Activated naive CD8-positive, alpha-beta T cell treated with anti-CD3 and anti-CD28 coated beads, Interleukin-2, amount 50 U/mL, for 16 hours (primary cell): ENCODE measurements at regions not wholly inside any gene's neighbourhood (a gene's known extent, or its start where the extent isn't known, plus 50 kb on each side); places are given as distances from the start of the nearest gene placed in this dataset.

ENCODE experiments used
- DNase-seq: peaks from one replicate; pipeline ENCODE4 v3.0.0-alpha.2; 2020; ENCODE audit warnings: low read depth, low spot score

DNA sequence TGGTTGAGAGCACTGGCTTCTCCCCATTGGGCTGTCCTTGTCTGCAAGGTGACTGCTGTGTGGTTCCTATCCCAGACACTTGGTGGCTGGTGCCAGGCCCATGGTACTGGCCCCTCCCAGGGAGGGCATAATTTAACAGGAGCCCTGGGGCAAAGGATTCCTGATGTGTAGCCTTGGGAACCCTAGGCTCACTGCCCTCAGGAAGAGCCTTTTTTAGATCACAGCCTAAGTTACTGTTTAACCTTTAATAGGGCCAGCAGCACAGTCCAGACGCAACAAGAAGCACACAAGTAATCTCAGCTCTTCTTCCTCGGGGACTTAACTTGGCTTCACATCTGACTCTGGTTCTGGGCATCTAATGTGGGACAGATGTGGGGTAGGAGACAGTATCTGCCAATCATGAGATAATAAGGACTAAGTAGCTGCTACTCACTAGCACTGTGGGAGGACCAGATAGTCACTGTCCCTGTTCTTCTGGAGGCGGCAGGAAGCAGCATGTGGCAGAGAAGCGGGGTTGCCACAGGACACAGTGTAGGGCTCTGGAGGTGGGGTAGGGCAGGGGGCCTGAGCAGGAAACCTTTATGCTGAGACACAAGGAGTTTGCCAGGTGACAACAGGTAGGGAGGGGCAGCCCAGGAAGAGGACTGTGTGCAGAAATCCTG lies 136.3 kb downstream of the TMEM17 start:
- DNase-seq: no peak

DNA sequence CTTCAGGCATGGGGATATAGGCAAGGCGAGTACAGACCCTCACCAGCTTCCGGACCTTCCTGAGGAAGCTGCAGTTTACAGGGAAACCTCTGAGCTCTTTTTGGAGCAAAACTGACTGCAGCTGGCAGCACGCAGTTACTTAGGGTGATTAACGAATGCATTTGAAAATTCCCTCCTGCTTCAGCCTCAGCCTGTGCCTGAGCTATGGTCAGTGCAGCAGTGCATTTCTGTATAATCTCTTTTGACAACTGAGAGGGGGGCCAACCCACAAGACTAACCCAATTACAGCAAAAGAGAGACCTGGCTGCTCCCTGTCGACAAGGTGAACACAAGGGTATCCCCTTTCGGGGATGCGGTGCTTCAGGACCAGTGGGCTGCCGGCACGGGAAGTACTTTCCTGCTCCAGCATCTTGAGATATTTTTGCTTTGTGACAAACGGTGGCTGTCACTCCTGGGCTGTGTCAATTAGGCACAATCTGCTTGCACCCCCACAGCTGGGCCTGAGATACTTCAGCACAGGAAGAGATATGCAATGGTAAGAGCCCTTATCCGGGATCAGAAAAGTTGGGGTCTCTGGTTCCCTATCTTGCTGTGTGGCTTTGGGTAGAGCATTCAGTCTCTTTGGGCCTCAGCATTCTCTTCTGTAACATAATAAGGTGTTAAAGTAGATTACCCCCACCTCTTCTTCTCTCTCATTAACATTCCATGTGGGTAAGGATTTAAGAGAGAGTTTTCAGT lies 141.0 kb downstream of the TMEM17 start:
- DNase-seq: no peak

DNA sequence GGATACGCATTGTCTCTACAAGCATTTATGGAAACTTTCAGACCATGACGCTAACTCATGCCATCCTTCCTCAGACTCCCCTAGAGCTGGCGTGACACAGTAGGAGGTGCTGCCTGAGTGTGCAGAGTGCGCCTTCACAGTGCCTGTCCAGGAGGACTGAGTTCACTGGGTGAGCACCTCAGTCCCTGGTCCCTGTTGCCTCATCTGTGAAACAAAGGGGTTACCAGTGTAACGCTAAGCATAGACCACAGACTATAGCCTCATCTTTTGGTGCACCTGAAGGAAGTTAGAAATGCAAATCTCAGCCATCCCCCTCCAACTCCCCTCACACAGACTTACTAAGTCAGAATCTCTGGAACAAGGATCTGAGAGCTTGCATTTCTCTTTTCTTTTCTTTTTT lies 142.8 kb downstream of the TMEM17 start:
- no peak for DNase-seq

DNA sequence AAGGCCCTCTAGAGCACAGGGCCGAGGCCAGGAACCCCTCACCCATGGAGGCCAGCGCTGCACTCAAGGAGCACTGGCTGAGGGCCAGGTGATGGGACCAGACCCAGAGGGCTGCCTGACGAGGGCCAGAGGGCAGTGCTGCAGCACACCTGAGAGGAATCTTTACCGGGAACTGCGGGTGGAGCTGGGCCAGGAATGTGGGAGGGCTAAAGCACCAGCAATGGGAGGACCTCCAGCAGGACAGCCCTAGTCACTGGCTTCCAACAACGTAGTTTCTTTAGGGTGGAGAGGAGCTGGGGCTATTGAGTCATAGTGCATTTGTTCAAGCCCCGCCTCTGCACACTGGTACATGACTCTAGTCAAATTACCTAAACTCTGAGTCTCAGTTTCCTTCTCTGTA lies 143.4 kb downstream of the TMEM17 start:
- DNase-seq: no peak

DNA sequence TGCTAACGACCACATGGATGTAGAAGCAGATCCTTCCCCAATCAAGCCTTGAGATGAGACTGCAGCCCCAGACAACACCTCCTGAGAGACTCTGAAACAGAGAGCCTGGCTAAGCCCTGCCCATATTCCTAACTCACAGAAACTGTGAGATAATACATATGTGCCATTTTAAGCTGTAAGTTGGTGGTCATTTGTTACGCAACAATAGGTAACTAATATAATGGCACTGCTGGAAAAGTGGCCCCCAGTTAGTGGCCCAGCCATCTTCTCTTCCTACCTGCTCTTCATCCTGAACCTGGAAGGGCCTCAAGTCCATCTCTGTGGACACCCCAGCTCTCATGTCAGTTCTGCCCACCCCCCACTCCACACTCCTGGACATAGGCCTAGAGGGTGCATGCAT lies 144.0 kb downstream of the TMEM17 start:
- no peak for DNase-seq

DNA sequence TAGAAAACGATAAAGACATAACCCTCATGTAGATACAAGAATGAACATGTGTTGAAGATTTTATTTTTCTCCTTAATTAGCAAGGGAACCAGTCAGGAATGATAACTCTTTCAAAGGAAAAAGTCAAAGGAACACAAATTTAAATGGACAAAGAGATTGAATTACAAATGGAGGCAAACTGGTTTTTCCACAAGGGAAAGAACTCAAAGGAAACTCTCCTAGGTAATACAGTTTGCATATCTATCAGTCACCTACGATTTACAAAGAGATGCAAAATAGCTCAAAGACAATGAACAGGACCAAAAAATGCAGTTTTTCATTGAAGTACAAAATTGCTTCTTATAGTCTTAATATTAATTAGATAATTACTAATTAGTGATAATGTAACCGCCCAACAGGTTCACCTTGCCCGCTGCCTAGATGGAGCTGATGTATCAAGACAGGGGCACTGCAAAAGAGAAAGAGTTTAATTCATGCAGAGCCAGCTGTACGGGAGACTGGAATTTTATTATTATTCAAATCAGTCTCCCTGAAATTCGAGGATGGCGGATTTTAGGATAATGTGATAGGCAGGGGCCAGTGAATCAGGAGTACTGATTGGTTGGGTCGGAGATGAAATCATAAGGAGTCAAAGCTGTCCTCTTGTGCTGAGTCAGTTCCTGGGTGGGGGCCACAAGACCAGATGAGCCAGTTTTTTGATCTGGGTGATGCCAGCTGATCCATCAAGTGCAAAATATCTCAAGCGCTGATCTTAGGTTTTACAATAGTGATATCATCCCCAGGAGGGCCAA lies 151.0 kb downstream of the TMEM17 start:
- no peak for DNase-seq

DNA sequence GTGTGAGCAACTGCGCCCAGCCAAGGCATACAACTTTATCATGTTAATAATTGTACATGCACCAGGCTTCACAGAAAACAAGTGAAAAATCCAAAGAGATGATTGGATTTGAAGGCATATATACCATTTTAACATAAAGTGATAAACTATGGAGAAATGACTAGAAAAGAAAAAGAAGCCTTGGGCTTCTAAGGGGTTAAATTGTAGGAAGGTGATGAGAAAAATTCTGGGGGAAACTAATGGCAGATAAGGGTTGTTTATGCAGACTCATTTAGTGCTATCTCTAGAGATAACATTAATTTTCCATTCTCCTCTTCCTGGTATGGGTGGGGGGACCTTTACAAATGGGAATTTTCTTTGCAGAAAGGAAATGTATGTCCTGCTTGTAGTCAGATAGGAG lies 154.0 kb downstream of the TMEM17 start:
- DNase-seq: no peak

DNA sequence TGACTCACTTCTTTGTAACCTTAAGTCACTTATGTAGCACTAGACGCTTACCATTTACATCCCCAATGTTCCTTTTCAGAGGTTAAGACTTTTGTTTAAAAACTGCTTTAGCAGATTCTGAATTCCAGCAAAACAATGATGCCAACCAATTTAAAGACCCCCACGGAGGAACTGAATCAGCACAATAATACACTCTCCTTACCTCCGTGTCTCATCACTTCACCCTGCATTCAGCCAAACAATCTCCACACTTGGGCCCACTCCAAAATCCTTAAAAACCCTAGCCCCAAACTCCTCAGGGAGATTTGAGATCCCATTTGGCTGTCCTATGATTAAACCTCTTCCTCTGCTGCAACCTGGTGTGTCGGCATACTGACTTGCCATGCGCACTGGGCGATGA lies 153.9 kb downstream of the B3GNT2 start:
- no peak for DNase-seq

DNA sequence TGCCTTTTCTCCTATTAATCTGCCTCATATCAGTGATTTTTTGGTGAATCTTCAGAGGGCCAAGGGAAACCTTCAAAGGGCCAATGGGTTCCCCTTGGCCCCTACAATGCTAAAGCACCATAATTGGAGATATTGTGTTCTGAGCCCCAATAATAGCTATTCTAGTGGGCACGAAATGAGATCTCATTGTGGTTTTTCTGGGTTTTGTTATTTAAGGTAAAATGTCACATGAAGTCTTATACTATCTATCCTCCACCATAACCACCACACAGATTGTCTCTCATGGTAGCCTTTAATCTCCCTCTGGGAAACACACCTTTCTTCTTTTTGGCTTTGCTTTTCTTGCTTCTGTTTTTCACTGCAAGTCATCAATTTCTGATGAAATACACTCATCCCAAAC lies 152.8 kb downstream of the B3GNT2 start:
- DNase-seq: no peak

DNA sequence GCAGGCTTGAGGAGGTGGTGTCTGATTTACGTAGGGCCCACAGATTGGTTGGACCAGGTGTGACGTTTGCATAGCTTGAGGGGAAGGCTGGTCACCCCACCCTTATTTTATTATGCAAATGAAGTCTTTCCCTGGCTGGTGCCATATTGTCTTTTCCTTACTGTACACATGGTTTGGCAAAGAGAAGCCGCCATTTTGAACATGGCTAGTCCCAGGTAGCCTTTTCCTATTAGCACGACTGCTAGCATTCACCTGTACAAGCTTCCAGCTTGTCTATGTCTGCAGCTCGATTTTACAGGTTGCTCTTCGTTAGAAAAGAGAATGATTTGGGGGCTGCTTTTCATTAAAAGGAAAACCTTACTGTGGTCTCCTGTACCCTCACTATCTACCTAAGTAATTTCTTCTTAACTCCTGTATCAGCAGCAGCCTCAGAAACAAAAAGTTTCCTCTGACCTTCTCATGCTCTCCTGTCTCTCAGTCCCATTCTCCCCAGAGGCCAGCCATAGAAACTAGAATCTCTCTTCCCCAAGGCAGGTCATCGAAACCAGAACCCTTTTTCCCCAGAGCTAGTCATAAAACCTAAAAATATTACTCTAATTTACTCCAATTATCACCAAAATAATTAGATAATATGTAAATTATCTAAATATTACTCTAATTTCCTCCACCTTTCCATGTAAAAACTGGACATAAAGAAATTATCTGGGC lies 151.8 kb downstream of the B3GNT2 start:
- no peak for DNase-seq

DNA sequence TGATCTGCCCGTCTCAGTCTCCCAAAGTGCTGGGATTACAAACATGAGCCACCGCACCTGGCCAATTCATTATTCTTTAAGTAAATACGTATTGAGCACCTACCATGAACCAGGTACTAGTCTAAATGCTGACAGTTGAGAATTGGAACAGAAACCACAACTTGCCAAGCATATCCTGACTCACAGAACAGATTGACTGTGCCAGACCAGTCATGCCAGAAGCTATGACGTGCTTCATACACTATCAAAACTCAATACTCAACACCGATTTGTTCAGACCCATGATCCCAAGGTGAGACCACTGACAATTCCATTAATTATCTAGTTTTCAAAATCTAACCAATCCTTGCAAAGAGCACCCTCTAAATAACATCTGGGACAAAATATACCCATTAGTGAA lies 148.6 kb downstream of the B3GNT2 start:
- no peak for DNase-seq

DNA sequence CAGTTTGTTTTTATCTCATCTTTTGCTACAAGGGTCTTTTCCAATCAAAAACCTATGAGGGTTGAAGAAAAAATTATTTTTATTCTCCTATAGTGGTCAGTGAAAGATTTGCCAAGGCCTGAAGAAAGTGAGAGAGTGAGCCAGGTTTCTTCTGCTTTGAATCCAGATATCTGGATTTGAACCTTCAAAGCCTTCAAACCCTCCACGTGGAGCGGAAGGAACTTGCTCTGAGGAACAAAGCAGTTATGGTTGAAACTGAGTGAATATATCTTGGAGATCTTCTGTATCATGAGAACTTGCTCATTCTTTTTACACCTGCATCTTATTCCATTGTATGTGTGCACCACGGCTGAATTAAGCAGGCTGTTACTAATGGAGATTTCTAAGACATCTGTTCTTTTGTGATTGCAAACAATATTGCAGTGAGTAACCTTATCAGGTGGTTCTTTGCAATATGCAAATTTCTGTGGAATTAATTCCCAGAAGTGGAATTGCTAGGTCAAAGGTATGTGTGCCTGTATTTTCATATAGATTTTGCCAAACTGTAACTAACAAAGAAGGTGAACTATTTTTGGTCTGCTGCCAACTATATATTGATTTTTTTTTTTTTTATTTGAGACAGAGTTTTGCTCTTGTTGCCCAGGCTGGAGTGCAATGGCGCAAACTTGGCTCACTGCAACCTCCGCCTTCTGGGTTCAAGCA lies 147.9 kb downstream of the B3GNT2 start:
- DNase-seq: no peak

DNA sequence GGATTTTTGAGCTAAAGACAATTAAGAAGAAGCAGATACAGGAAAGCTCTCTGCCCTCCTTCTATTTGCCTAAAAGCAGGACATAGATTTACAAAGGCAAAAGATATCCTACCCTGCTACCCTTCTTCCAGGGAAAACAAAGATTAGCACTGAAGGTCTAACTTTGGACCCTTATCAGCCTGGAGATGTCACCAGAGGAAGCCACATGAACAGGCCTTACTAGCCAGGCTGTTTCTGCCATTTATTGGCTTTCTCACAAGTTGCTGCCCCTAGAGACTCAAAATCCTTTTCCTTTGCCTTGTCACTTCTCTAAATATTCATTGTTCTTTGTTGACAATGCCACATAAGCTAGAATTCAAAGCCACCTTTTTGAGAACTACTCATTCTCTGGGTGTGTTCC lies 147.3 kb downstream of the B3GNT2 start:
- no peak for DNase-seq

DNA sequence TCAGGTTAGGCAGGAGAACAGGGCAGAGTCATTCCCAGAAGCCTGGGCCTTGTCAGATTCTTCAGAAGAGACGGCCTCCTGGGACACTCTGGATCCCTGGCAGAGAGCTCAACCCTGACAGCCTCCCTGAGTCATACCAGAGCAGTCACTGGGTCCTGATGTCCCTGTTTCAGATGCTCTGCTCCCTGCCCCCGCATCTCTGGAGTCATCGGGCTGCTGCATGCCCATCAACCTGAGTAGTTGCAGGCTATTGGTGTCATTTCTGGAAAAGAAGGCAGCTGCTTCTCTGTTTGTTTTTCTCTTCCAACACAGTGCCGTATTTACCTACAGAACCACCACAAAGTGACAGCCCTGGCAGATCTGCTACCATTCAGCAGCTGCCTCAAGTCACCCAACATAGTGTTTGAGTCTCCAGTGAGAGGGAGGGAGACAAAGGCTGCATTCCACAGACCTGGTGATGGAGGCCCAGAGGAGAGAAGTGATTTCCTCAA lies 145.1 kb downstream of the B3GNT2 start:
- no peak for DNase-seq

DNA sequence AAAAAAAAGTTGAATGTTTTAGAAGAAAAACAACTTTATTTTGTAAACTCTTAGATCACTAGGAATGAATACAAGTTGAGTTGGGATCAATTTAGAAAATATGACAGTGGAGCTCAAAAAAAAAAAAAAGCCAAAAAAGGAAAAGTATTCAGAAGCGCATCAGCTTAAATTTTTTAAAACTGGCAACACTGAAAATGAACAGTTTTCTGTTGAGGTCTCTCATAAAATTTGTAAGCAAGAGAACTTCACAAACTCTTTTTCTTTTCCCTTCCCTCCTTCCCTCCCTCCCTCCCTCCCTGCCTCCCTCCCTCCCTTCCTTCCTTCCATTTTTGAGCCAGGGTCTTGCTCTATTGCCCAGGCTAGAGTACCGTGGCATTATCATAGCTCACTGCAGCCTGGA lies 143.9 kb downstream of the B3GNT2 start:
- DNase-seq: no peak

DNA sequence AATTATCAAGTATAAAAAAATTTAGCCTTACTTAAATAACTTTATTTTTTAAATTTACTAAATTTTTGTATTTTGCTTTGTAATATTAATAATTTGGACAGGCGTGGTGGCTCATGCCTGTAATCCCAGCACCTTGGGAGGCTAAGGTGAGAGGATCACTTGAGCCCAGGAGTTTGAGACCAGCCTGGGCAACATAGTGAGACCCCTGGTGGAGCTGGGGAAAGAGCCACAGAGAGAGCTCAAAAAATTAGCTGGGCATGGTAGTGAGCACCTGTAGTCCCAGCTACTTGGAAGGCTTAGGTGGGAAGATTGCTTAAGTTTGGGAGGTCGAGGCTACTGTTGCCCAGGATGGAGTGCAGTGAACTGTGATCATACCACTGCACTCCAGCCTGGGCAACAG lies 143.5 kb downstream of the B3GNT2 start:
- DNase-seq: no peak

DNA sequence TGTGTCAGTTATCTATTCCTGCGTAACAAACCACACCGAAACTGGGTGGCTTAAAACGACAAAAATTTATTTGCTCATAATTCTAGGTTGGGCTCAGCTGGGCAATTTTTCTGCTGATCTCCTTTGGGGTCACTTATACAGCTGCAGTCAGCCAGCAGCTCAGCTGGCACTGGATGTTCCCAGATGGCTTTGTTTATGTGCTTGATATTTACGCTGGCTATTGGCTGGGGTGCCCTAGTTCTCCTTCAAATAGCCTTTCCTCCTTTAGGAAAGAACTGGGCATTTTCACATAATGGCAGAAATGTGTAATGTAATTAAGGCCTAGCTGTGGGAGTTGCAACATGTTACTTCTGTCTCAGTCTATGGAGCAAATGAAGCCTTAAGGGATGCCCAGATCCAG lies 142.2 kb downstream of the B3GNT2 start:
- no peak for DNase-seq

DNA sequence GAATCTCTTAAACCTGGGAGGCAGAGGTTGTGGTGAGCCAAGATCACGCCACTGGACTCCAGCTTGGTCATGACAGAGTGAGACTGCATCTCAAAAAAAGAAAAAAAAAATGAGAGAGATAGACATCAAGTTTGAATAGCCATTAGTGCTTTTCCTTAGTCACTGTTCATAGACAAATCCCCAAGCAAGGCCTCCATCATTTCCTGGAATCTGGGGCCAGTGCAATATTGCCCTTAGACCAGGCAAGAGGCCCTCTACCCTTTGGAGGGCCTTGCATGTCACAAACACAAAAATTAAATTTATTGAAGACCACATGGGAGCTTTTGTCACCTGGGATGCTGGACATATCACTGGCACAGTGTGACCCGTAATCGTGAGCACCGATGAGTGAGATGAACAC lies 141.5 kb downstream of the B3GNT2 start:
- DNase-seq: no peak

DNA sequence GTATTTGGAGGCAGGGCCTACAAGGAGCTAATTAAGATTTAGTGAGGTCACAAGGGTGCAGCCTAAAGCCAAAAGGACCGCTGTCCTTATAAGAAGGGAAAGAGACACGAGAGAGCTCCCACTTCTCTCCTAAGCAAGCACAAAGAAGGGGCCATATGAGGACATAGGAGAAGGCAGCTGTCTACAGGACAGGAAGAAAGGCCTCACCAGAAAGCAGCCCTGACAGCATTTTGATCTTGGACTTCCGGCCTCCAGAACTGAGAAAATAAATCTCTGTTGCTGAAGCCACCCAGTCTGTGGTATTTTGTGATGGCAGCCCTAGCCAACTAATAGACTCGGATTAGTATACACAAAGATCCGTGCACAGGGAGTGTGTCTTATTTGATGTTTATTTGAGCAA lies 139.7 kb downstream of the B3GNT2 start:
- no peak for DNase-seq

DNA sequence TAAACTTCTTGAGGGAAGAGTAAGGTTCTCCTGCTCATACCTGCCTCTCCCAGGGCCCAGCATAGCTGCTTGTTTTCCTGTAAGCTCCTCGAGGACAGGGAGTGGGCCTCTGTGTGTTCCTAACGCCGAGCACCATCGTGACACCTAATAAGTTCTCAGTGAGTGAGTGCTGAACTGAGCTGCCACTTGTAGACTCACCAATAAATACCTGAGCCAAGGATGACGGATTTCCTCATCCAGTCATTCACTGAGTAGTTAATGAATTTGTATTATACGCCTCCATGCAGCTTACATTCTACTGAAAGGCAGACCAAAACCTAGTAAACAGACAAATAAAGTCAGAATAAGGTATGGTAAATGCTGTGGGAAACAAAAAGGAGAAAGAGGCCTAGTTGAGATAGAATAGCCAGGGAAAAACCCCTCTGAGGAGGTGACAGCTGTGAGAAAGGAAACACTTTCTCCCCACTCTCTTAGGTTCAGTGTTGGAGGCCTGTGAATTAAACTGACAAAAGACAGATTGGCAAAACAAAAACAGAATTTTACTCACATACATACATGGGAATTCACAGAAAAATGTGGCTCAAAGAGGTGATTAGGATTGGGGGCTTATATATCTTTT lies 138.6 kb downstream of the B3GNT2 start:
- DNase-seq: no peak

DNA sequence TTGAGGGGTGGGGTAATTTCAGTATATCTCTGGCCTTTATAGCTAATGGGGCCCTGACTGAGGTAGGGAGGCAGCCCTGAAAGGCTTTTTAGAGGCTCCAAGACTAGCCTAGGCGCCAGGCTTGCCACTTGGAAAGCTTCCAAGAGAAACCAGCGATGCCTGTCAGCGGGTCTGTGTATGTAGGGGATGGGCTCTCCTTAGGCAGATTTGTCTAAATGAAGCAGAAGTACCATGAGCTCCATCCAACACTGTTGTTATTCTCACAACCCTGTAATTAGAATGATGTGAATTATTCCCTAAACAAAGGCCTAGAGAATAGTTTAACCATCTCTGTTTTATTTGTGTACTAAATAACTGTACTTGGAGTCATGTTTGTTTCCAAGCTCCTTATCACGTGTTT lies 138.1 kb downstream of the B3GNT2 start:
- no peak for DNase-seq
